HG03571 (cell line): ENCODE measurements at regions not wholly inside any gene's neighbourhood (a gene's known extent, or its start where the extent isn't known, plus 50 kb on each side); places are given as distances from the start of the nearest gene placed in this dataset.

Experiments
- ATAC-seq: cut with Tn5 transposase; IDR thresholded peaks from one replicate; pipeline ENCODE4 v1.9.1; 2021; ENCODE audit not compliant: unreplicated experiment

GRCh38 chr2:41993435-41993925, 54.3 kb upstream of the PKDCC start:
- no peak for ATAC-seq

DNA sequence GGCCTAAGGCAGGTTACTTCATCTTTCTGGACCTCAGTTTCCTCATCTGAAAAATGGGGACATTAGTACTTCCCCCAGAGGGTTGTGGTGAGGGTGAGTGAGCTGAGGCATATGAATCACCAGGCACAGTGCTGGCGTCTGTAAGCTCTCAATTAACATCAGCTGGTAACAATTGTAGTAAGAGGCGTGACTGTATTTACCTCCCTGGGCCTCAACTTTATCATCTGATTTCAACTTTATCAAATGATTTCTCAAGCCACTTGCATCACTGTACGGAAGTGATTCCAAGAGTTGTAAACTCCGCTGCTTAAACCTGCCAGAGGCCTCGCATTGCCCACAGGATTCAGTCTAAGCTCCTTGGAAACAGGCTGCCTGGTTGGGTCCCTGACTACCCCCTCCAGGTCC, 53.6 kb upstream of the PKDCC start:
- ATAC-seq: no peak

DNA sequence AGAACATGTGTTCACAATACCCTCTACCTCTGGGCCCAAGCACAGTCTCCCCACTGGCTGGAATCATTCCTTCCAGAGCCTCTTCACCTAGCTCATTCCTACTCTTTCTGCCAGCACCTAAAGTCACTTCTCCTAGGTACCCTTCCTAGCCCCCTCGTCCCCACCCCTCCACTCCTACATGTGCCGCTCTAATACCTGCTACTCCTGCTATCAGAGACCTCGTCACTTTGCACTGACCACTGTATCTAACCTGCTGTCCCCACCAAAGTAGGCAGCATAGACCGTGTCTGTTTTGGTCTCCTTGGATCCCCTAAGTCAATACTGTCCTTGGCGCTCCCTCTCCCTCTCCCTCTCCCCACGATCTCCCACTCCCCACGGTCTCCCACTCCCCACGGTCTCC, 53.2 kb upstream of the PKDCC start:
- no peak for ATAC-seq

GRCh38 chr2:41997561-41997960, 50.3 kb upstream of the PKDCC start:
- no peak for ATAC-seq
